ENCODE measurements at regions not wholly inside any gene's neighbourhood (a gene's known extent, or its start where the extent isn't known, plus 50 kb on each side); places are given as distances from the start of the nearest gene placed in this dataset.

GRCh38 chr2:142542431-142542910 lies 335.0 kb upstream of the KYNU start:
- H4K5ac ChIP-seq (ENCODE audit: insufficient read length, low read depth, low read length), result no peak overlapping the region

More at GRCh38 chr2:142542431-142542910, 335.0 kb upstream of the KYNU start:
- no peak overlapping the region for H2BK120ac ChIP-seq (ENCODE audit: low read depth, low read length, poor library complexity, severe bottlenecking)
- H3K4me2 ChIP-seq (ENCODE audit: insufficient read depth, insufficient read length, low read length), result no peak overlapping the region
- no peak for TF ChIP-seq CTCF (conservative IDR thresholded peaks at IDR 0.05)
- peaks cover 0 to 9% (median 0%) of the 10 kb centered on the region in 3 experiments; a peak in 1 of 7 replicates for H3K36me3 Mint-ChIP-seq (ENCODE audit: insufficient read depth in 1 of 3, low read depth in 3 of 3)
- H2BK15ac ChIP-seq (ENCODE audit: low read depth, low read length), result no peak overlapping the region
- H2BK12ac ChIP-seq (ENCODE audit: insufficient read length, low read depth, low read length), result no peak overlapping the region
- H2AFZ ChIP-seq (ENCODE audit: low read length), result no peak overlapping the region
- no peaks in the 10 kb centered on the region for H3K23me2 ChIP-seq (ENCODE audit: insufficient read length, low read depth, low read length, poor library complexity, severe bottlenecking)
- H3K4me1 Mint-ChIP-seq, result peaks cover 0 to 3% of the 10 kb centered on the region in 2 experiments; a peak in 1 of 4 replicates
- H3K4ac ChIP-seq (ENCODE audit: low read depth, low read length), result no peak overlapping the region
- no peaks in the 10 kb centered on the region for H3K79me2 ChIP-seq (ENCODE audit: insufficient read depth, low read length)
- no peak overlapping the region for H2BK5ac ChIP-seq (ENCODE audit: insufficient read length, low read length)
- H3K27me3 Mint-ChIP-seq (ENCODE audit: low read depth), result no peaks in the 10 kb centered on the region
- no peaks in the 10 kb centered on the region for H3K9me3 ChIP-seq (ENCODE audit: control insufficient read depth, low read depth, low read length)
- no peak overlapping the region for H4K91ac ChIP-seq (ENCODE audit: insufficient read length, low read depth, low read length)
- H3K27ac ChIP-seq (ENCODE audit: insufficient read length, low read depth, low read length), result no peak overlapping the region
- H3K14ac ChIP-seq (ENCODE audit: insufficient read depth, low read length), result no peak overlapping the region
- H2BK20ac ChIP-seq (ENCODE audit: low read depth, low read length, poor library complexity, severe bottlenecking), result no peak overlapping the region
- no peak for DNase-seq
- H3K9ac ChIP-seq (ENCODE audit: extremely low read depth, insufficient read length, low read length), result no peak overlapping the region
- H3K9me3 Mint-ChIP-seq, result peaks cover 0 to 2% of the 10 kb centered on the region in 2 experiments; a peak in 1 of 5 replicates
- H4K8ac ChIP-seq (replicated peaks; ENCODE audit: insufficient read length, low read depth, low read length), result no peak overlapping the region
- no peaks in the 10 kb centered on the region for H3K4me1 ChIP-seq (ENCODE audit: insufficient read depth, low read length)
- no peaks in the 10 kb centered on the region for H4K20me1 ChIP-seq (ENCODE audit: control insufficient read depth, insufficient read depth, insufficient read length)
- no peak overlapping the region for H3K23ac ChIP-seq (ENCODE audit: insufficient read length, low read depth, low read length)
- no CpG with 5 or more reads among the region's 1 CpG for WGBS (ENCODE audit: extremely low coverage, insufficient read length, low lambda C conversion rate)
- no peak overlapping the region for H3T11ph ChIP-seq (ENCODE audit: low read length)
- no peak overlapping the region for H2AK5ac ChIP-seq (ENCODE audit: insufficient read length, low read length)
- H3K27me3 ChIP-seq (ENCODE audit: insufficient read depth, low read length), result no peaks in the 10 kb centered on the region
- no peak overlapping the region for H3K4me3 Mint-ChIP-seq
- H3K18ac ChIP-seq (ENCODE audit: insufficient read length, low read depth, low read length), result no peak overlapping the region
- no peaks in the 10 kb centered on the region for H3K79me1 ChIP-seq (ENCODE audit: insufficient read depth, low read depth, low read length, poor library complexity, severe bottlenecking)
- H3K27ac Mint-ChIP-seq, result no peak overlapping the region
- H3K56ac ChIP-seq (ENCODE audit: insufficient read length, low read depth, low read length), result no peak overlapping the region

All from H9 (cell line).